ENCODE measurements at regions not wholly inside any gene's neighbourhood (a gene's known extent, or its start where the extent isn't known, plus 50 kb on each side); places are given as distances from the start of the nearest gene placed in this dataset.

DNA sequence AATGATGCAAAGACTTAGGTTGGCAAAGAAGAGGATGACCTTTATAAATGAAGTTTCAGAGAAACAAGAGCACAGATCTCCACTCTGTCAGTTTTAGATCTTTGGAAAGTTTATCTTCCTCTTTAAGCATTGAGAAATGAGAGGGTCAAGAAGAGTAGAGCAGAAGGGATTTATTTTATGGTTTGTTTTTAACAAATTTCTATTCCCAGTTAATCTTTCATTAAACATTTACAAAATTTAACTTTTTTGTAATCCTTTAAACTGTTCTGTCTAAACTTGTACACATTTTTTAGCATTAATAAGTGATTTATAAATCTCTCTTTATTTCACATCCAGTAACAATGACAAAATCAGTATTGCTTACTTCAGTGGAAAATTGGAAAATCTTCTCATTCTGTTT, 875.0 kb upstream of the IGFBP7 start:
- TF ChIP-seq, protein P1, sequence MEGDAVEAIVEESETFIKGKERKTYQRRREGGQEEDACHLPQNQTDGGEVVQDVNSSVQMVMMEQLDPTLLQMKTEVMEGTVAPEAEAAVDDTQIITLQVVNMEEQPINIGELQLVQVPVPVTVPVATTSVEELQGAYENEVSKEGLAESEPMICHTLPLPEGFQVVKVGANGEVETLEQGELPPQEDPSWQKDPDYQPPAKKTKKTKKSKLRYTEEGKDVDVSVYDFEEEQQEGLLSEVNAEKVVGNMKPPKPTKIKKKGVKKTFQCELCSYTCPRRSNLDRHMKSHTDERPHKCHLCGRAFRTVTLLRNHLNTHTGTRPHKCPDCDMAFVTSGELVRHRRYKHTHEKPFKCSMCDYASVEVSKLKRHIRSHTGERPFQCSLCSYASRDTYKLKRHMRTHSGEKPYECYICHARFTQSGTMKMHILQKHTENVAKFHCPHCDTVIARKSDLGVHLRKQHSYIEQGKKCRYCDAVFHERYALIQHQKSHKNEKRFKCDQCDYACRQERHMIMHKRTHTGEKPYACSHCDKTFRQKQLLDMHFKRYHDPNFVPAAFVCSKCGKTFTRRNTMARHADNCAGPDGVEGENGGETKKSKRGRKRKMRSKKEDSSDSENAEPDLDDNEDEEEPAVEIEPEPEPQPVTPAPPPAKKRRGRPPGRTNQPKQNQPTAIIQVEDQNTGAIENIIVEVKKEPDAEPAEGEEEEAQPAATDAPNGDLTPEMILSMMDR (IDR thresholded peaks at IDR 0.05): no peak
- TF ChIP-seq POLR2A (IDR thresholded peaks at IDR 0.05): no peak

All from heart left ventricle (tissue), 13 donors.